ENCODE measurements at regions not wholly inside any gene's neighbourhood (a gene's known extent, or its start where the extent isn't known, plus 50 kb on each side); places are given as distances from the start of the nearest gene placed in this dataset.

DNA sequence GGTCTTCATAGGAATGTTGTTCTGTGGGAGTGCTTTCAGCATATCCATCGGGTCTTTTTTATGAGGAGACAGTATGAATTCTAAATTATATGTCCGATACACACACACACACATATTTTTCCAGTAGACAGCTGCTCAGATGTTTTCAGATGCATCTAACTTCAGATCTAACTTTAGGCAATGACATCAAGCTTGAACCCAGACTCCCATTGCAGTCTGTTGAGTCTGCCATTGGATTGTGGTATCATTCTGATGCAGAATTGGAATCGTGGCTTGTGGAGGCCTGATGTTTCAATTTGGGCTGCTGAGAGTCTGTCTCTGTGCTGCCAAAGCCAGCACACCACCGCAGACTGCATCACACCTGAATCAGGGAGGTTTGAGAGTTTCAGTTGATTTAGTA is 376.4 kb downstream of the OSTF1 start:
- TF ChIP-seq GATA2 (IDR thresholded peaks at IDR 0.05; ENCODE audit: low read depth, low read length) (no peak), GATA3 (IDR thresholded peaks at IDR 0.05; ENCODE audit: low read depth, low read length) (no peak)

All from SH-SY5Y (cell line).